ENCODE measurements at regions not wholly inside any gene's neighbourhood (a gene's known extent, or its start where the extent isn't known, plus 50 kb on each side); places are given as distances from the start of the nearest gene placed in this dataset.
A peak's percentile ranks its signal among the peaks of the same experiment; 100 is the strongest.

DNA sequence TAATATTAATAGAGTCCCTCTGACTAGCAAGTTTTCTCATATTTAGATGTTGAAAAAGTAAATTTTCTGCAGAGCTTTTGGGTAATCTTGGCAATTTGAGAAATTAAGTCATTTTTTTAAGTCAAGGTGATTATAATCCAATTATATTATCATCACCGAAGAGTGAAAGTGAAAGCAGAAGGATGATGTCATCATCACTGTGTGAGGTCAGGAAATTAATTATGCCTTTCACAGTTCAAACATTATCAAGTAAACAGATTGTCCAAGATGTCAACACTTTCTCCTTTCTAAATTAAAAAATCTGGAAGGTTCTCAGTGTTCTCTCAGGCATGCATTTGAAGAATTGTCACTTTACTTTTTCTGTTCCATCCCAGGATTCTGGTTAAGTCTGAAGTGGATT is 296.0 kb downstream of the TBX15 start:
- Histone ChIP-seq H3F3A (ENCODE audit: insufficient read depth, low read length) (no peaks in the 10 kb centered on the region), H2AFZ (ENCODE audit: low read length) (no peak overlapping the region), H4K20me1 (ENCODE audit: insufficient read depth, low read length) (no peaks in the 10 kb centered on the region), H3K9me2 (ENCODE audit: low read depth, low read length) (no peaks in the 10 kb centered on the region), H3K9ac (ENCODE audit: low read length) (no peak overlapping the region), H3K4me1 (ENCODE audit: insufficient read depth, low read length, severe bottlenecking) (no peaks in the 10 kb centered on the region), H3K27me3 (ENCODE audit: insufficient read depth, low read length) (no peaks in the 10 kb centered on the region), H3K4me2 (ENCODE audit: low read length) (no peak overlapping the region), H3K9me3 (ENCODE audit: low read length) (no peaks in the 10 kb centered on the region), H3K36me3 (ENCODE audit: insufficient read depth, low read length) (no peaks in the 10 kb centered on the region), H3K4me3 (ENCODE audit: low read depth, low read length, poor library complexity, severe bottlenecking) (peak overlapping the region; percentile 19), H3K27ac (ENCODE audit: low read depth, low read length, poor library complexity, severe bottlenecking) (no peak overlapping the region), H3K79me2 (ENCODE audit: insufficient read depth, low read length) (no peaks in the 10 kb centered on the region)
- TF ChIP-seq, protein P1, sequence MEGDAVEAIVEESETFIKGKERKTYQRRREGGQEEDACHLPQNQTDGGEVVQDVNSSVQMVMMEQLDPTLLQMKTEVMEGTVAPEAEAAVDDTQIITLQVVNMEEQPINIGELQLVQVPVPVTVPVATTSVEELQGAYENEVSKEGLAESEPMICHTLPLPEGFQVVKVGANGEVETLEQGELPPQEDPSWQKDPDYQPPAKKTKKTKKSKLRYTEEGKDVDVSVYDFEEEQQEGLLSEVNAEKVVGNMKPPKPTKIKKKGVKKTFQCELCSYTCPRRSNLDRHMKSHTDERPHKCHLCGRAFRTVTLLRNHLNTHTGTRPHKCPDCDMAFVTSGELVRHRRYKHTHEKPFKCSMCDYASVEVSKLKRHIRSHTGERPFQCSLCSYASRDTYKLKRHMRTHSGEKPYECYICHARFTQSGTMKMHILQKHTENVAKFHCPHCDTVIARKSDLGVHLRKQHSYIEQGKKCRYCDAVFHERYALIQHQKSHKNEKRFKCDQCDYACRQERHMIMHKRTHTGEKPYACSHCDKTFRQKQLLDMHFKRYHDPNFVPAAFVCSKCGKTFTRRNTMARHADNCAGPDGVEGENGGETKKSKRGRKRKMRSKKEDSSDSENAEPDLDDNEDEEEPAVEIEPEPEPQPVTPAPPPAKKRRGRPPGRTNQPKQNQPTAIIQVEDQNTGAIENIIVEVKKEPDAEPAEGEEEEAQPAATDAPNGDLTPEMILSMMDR (IDR thresholded peaks at IDR 0.05; ENCODE audit: low read length) = no peak
- no peak for TF ChIP-seq EZH2 (IDR thresholded peaks at IDR 0.05; ENCODE audit: borderline replicate concordance, low read length)

DNA sequence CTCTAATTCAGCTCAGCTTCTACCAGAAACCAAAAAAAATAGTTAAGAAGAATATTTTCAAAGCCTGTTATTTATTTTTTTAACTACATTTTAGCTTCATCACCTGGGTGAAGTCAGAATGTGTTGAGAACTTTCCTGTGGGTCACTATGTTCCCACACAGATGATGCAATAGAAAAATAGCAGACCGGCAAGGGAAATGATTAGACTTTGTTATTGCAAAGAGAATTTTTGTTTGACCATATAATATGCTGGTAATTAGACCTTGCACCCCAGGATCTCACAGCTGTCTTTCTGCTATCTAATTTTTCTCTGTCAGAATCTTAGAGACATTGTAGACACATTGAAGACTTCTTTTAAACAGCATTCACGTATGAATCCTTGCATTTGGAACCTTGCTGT is 299.3 kb downstream of the TBX15 start:
- Histone ChIP-seq H4K20me1 (ENCODE audit: insufficient read depth, low read length) (no peaks in the 10 kb centered on the region), H3K4me3 (ENCODE audit: low read depth, low read length, poor library complexity, severe bottlenecking) (no peak overlapping the region), H2AFZ (ENCODE audit: low read length) (no peak overlapping the region), H3F3A (ENCODE audit: insufficient read depth, low read length) (no peaks in the 10 kb centered on the region), H3K27me3 (ENCODE audit: insufficient read depth, low read length) (no peaks in the 10 kb centered on the region), H3K9ac (ENCODE audit: low read length) (no peak overlapping the region), H3K4me2 (ENCODE audit: low read length) (no peak overlapping the region), H3K9me2 (ENCODE audit: low read depth, low read length) (no peaks in the 10 kb centered on the region), H3K36me3 (ENCODE audit: insufficient read depth, low read length) (no peaks in the 10 kb centered on the region), H3K9me3 (ENCODE audit: low read length) (no peaks in the 10 kb centered on the region), H3K27ac (ENCODE audit: low read depth, low read length, poor library complexity, severe bottlenecking) (no peak overlapping the region), H3K4me1 (ENCODE audit: insufficient read depth, low read length, severe bottlenecking) (no peaks in the 10 kb centered on the region), H3K79me2 (ENCODE audit: insufficient read depth, low read length) (no peaks in the 10 kb centered on the region)
- TF ChIP-seq EZH2 (IDR thresholded peaks at IDR 0.05; ENCODE audit: borderline replicate concordance, low read length) = no peak
- TF ChIP-seq, protein P1 (IDR thresholded peaks at IDR 0.05; ENCODE audit: low read length) = no peak

DNA sequence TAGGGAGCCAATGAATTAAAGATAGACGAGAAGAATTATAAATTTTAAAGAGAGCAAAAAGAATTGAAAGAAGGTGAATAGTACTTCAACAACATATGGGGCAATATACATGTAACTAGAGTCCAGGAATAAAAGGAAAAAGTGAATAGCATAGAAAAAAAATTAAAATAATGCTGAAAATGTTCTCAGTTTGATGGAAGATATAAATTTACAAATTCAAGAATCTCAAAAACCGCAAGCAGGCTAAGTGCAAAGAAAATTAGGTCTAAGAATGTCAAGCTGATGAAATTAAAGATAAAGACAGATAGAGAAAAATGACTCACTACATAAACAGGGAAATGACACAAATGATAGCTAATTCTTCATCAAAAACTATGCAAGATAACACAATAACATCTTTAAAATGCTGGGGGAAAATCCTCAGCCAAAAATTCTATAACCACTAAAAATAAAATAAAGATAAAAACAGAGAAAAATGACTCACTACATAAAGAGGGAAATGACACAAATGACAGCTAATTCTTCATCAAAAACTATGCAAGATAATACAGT is 326.3 kb downstream of the TBX15 start:
- H3K9me2 ChIP-seq (ENCODE audit: low read depth, low read length) = no peaks in the 10 kb centered on the region
- H3K4me1 ChIP-seq (ENCODE audit: insufficient read depth, low read length, severe bottlenecking) = no peaks in the 10 kb centered on the region
- TF ChIP-seq, protein P1 (IDR thresholded peaks at IDR 0.05; ENCODE audit: low read length) = no peak
- no peak for TF ChIP-seq EZH2 (IDR thresholded peaks at IDR 0.05; ENCODE audit: borderline replicate concordance, low read length)
- no peaks in the 10 kb centered on the region for H3K27me3 ChIP-seq (ENCODE audit: insufficient read depth, low read length)
- H4K20me1 ChIP-seq (ENCODE audit: insufficient read depth, low read length) = no peaks in the 10 kb centered on the region
- H2AFZ ChIP-seq (ENCODE audit: low read length) = no peak overlapping the region
- H3K79me2 ChIP-seq (ENCODE audit: insufficient read depth, low read length) = no peaks in the 10 kb centered on the region
- H3K9me3 ChIP-seq (ENCODE audit: low read length) = no peaks in the 10 kb centered on the region
- no peak overlapping the region for H3K27ac ChIP-seq (ENCODE audit: low read depth, low read length, poor library complexity, severe bottlenecking)
- H3K4me3 ChIP-seq (ENCODE audit: low read depth, low read length, poor library complexity, severe bottlenecking) = no peak overlapping the region
- no peaks in the 10 kb centered on the region for H3F3A ChIP-seq (ENCODE audit: insufficient read depth, low read length)
- H3K4me2 ChIP-seq (ENCODE audit: low read length) = no peak overlapping the region
- no peaks in the 10 kb centered on the region for H3K36me3 ChIP-seq (ENCODE audit: insufficient read depth, low read length)
- H3K9ac ChIP-seq (ENCODE audit: low read length) = no peak overlapping the region
